Immature natural killer cell (primary cell): ENCODE measurements at regions not wholly inside any gene's neighbourhood (a gene's known extent, or its start where the extent isn't known, plus 50 kb on each side); places are given as distances from the start of the nearest gene placed in this dataset.

ENCODE experiments used
- DNase-seq, 3 donors: peaks; one replicate each; pipeline ENCODE4 v3.0.0; 2022; ENCODE audit warnings: mixed read lengths in 1 of 3
- H3K27ac Mint-ChIP-seq, 6 donors: one replicate each; pipeline ENCODE4 v1.8.0; 2020; ENCODE audit warnings: mixed read lengths in 6 of 6, mild to moderate bottlenecking in 5 of 6, inconsistent platforms in 4 of 6, moderate library complexity in 3 of 6
- H3K27me3 Mint-ChIP-seq, 3 donors: one replicate each; pipeline ENCODE4 v1.8.0; 2020 to 2021; ENCODE audit warnings: low read depth in 3 of 3, mild to moderate bottlenecking in 3 of 3, mixed read lengths in 3 of 3, moderate library complexity in 3 of 3, inconsistent platforms in 1 of 3
- H3K36me3 Mint-ChIP-seq, 3 donors: one replicate each; pipeline ENCODE4 v1.8.0; 2020; ENCODE audit warnings: mixed read lengths in 3 of 3, inconsistent platforms in 2 of 3, mild to moderate bottlenecking in 2 of 3
- H3K4me1 Mint-ChIP-seq, 2 donors: one replicate each; pipeline ENCODE4 v1.8.0; 2020; ENCODE audit warnings: inconsistent platforms in 2 of 2, mild to moderate bottlenecking in 2 of 2, mixed read lengths in 2 of 2, moderate library complexity in 1 of 2
- H3K4me3 Mint-ChIP-seq, 5 donors: one replicate each; pipeline ENCODE4 v1.8.0; 2020; ENCODE audit warnings: mild to moderate bottlenecking in 5 of 5, mixed read lengths in 5 of 5, inconsistent platforms in 3 of 5, moderate library complexity in 3 of 5
- H3K9me3 Mint-ChIP-seq, 6 donors: one replicate each; pipeline ENCODE4 v1.8.0; 2020; ENCODE audit warnings: mild to moderate bottlenecking in 6 of 6, mixed read lengths in 6 of 6, inconsistent platforms in 4 of 6, moderate library complexity in 3 of 6

DNA sequence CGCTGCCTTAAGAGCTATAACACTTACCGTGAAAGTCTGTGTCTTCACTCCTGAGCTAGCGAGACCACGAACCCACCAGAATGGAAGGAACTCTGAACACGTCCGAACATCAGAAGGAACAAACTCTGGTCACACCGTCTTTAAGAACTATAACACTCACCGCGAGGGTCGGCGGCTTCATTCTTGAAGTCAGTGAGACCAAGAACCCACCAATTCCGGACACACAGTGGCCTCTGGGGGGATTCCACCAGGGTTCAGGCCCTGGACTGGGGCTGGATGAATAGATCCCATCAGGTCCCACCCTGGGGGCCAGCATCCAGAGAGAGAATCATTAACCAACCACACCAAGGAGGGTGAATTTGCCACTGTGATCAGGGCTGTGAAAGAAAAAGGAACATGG, 55.8 kb upstream of the ATP12A start:
- no peak for DNase-seq
- H3K36me3 Mint-ChIP-seq, result no peaks in the 10 kb centered on the region
- no peaks in the 10 kb centered on the region for H3K9me3 Mint-ChIP-seq
- peak overlapping the region; percentile 75 to 100 (median 98) for H3K27ac Mint-ChIP-seq
- H3K27me3 Mint-ChIP-seq, result peaks cover 2 to 8% (median 7%) of the 10 kb centered on the region in 3 donors
- H3K4me1 Mint-ChIP-seq, result peaks cover 66 to 71% of the 10 kb centered on the region in 2 donors
- peak overlapping the region in 1 of 5 donors; percentile 45 for H3K4me3 Mint-ChIP-seq

DNA sequence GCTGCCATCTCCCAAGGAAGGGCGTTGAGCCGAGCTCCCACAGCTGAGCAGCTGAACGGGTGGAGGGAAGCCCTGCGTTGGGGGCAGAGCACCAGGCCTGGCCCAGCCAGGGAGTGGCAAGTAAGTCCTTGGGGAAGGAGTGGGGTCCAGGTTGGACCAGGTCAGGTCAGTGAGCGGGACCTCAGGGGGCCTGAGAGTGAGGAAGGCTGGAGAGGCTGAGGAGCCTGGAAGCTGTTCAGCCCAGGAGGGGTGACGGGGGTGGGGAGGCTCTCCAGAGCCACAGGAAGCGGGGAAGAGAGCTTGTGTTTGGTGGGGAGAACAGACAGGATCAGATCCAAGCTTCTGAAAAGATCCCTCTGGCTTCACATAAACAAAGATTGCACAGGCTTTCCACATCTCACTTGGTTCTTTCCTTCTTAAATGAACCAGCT, 55.4 kb upstream of the ATP12A start:
- Mint-ChIP-seq H3K27me3 (peaks cover 2 to 6% (median 3%) of the 10 kb centered on the region in 3 donors), H3K4me3 (peak overlapping the region in 2 of 5 donors; percentile 39 to 69), H3K36me3 (no peaks in the 10 kb centered on the region), H3K9me3 (no peaks in the 10 kb centered on the region), H3K4me1 (peaks cover 62 to 71% of the 10 kb centered on the region in 2 donors), H3K27ac (peak overlapping the region; percentile 95 to 100 (median 98))
- DNase-seq, result no peak

DNA sequence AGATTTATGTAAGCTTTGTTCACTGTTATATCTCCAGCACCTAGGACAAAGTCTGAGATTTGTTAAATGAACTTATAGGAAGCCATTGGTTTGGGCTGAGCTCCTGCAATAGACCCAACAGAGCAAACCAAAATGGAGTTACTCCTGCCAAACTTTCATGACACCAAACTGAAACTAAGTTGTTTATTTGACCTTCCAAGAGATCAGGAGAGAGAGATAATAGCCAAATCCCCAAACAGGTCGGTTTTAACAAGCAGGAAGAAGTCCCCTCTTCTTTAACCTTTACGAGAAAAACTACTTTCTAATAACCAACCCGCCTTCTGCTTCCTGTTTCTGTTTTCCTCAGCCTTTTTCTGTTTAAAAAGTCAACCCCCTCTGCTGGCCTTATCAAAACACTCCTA, 54.9 kb upstream of the ATP12A start:
- H3K27me3 Mint-ChIP-seq, result peaks cover 2 to 6% (median 2%) of the 10 kb centered on the region in 3 donors
- H3K27ac Mint-ChIP-seq, result peak overlapping the region; percentile 95 to 100 (median 98)
- H3K9me3 Mint-ChIP-seq, result no peaks in the 10 kb centered on the region
- H3K4me3 Mint-ChIP-seq, result peak overlapping the region; percentile 61 to 81 (median 75)
- peaks cover 62 to 71% of the 10 kb centered on the region in 2 donors for H3K4me1 Mint-ChIP-seq
- H3K36me3 Mint-ChIP-seq, result peaks cover 0 to 3% (median 0%) of the 10 kb centered on the region in 3 donors
- DNase-seq, result peak in 2 of 3 donors; percentile 36 to 38

DNA sequence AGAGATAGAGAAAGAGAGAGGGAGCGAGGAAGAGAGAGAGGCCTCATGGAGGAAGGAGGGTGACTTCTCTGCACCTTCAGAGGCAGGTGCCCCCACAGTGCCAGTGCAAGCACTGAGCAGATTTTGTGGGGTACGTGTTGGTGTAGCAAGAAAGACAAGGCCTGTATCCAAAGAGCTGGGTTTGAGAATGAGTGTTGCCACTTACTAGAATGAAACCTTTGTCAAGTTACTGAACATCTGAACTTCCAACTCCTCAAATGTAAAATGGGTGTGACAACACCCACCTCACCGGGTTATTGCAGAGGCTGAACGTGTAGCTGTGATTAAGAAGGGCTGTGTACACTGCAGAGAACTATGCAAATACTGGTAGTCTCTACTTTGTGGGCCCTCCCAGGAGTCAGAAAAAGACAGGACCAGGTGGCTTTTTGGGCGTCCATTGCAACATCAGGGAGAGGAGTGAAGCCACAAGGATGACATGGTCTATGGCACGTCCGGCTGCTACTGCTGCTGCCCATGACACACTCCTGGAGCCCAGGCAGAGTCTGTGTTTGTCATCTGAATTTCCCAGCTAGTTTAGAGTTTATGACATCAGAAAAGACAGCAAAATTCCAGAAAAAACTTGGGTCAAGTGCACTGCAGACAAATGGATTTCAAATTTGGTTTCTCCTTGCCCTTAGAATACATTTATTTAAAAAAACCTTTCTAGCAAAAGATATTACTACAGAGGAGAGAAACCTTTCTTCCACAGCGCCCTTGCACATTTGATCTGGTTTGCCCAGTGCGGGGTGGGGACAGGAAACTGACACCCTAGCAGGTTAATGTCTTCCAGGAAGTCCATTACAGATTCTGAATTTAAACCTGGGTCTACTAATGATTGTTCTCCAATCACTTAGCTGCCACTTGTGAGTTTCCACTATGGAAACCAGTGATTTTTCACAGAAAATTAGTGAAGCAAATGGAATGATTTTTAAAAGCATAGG, 54.0 kb upstream of the ATP12A start:
- no peaks in the 10 kb centered on the region for H3K9me3 Mint-ChIP-seq
- peaks cover 2 to 8% (median 2%) of the 10 kb centered on the region in 3 donors for H3K27me3 Mint-ChIP-seq
- peak overlapping the region; percentile 95 to 100 (median 98) for H3K27ac Mint-ChIP-seq
- DNase-seq, result peak; percentile 60 to 65 (median 61)
- peak overlapping the region; percentile 61 to 81 (median 75) for H3K4me3 Mint-ChIP-seq
- H3K36me3 Mint-ChIP-seq, result peaks cover 0 to 4% (median 3%) of the 10 kb centered on the region in 3 donors
- peaks cover 67 to 74% of the 10 kb centered on the region in 2 donors for H3K4me1 Mint-ChIP-seq

DNA sequence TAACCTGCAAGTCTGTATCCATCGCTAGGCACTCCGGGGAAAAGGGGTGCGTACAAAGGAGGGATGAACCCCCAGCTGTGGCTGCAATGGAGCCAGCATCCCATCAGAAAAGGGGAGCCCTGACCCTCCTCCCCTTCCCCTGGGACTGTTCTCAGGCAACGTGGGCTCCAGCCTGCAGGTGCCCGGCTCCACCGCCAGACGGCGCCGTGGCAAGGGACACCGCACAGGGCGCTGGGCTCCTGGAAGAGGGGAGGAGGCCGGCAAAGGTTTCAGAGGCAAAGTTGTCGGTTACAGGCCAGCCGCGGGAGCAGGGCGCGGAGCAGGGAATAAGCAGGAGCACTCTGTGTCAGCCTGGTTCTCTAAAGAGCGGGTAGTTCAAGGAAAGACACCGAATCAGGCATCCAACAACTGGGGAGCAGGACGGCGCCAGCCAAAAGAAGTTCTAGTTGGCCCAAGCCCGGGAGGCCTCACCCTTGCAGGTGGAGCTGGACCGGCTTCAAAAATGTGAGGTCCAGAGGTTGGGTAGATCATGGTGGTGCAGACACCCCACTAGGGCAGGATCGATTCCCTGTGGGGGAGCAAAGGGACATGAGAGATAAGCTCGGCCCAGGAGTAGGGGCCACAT, 53.0 kb upstream of the ATP12A start:
- H3K27me3 Mint-ChIP-seq, result peaks cover 2 to 7% (median 3%) of the 10 kb centered on the region in 3 donors
- H3K27ac Mint-ChIP-seq, result peak overlapping the region in 5 of 6 donors; percentile 96 to 100 (median 98)
- H3K36me3 Mint-ChIP-seq, result peaks cover 0 to 4% (median 3%) of the 10 kb centered on the region in 3 donors
- H3K4me3 Mint-ChIP-seq, result peak overlapping the region in 1 of 5 donors; percentile 81
- peaks cover 66 to 78% of the 10 kb centered on the region in 2 donors for H3K4me1 Mint-ChIP-seq
- no peaks in the 10 kb centered on the region for H3K9me3 Mint-ChIP-seq
- DNase-seq, result no peak

DNA sequence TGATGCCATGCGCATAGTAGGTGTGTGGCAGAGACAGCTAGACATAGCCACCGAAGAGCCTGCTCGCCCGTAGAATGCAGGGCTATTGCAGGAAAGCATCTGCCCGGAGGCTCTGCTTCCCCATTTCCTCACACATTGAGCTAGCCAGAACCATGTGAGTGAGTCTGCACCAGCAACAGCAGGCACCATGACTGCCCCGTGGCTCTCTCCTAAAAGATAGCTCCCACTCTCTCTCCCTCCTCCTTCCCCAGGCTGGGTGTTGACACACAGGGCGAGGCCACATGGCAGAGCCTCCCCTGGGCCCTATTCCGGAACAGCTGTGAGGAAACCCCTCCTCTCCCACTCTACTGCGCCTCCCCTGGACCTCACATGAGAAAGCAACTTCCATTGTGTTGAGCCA, 52.3 kb upstream of the ATP12A start:
- DNase-seq, result no peak
- H3K27ac Mint-ChIP-seq, result peak overlapping the region; percentile 71 to 92 (median 82)
- peak overlapping the region in 2 of 5 donors; percentile 5 to 18 for H3K4me3 Mint-ChIP-seq
- peaks cover 0 to 4% (median 3%) of the 10 kb centered on the region in 3 donors for H3K36me3 Mint-ChIP-seq
- peaks cover 2 to 7% (median 3%) of the 10 kb centered on the region in 3 donors for H3K27me3 Mint-ChIP-seq
- H3K9me3 Mint-ChIP-seq, result no peaks in the 10 kb centered on the region
- H3K4me1 Mint-ChIP-seq, result peaks cover 60 to 73% of the 10 kb centered on the region in 2 donors

DNA sequence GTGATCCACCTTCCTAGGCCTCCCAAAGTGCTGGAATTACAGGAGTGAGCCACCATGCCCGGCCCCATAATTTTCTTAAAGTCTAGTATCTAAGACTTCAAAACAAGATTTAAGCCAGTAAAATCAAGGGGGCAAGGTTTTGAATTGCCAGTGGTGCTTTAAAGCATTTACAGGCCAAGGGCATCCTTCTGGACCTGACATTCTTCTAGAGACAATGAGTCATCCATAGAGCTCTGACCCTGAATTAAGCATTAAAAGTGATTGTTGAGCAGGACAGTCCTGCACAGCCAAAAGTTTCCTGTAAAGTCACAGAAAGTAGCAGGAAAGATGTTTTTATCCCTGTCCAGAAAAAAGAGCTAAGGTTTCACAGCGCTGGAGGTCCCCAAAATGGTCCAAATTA, 50.9 kb upstream of the ATP12A start:
- peaks cover 2 to 7% (median 3%) of the 10 kb centered on the region in 3 donors for H3K27me3 Mint-ChIP-seq
- H3K4me3 Mint-ChIP-seq, result no peak overlapping the region
- DNase-seq, result no peak
- H3K36me3 Mint-ChIP-seq, result peaks cover 0 to 8% (median 3%) of the 10 kb centered on the region in 3 donors
- peaks cover 54 to 66% of the 10 kb centered on the region in 2 donors for H3K4me1 Mint-ChIP-seq
- no peaks in the 10 kb centered on the region for H3K9me3 Mint-ChIP-seq
- H3K27ac Mint-ChIP-seq, result peak overlapping the region in 2 of 6 donors; percentile 50 to 88

DNA sequence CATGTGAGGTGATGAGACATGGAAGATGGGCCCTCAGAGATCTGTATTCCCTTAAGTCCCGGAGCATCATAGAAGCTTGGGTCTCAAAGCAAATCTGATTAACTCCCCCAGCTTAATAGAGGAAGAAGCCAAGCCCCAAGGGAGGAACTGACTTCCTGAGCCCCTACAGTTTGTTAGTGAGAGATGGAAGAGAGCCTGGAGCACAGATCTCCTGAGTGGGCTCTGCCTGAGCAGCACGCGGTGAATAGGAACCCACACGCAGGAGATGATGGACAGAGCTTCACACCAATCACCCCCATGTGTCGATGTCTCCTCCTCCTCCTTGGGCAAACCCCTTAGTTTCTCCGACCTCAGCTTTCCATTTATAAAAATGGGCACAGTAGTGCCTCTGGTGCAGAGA, 50.1 kb upstream of the ATP12A start:
- peaks cover 2 to 7% (median 3%) of the 10 kb centered on the region in 3 donors for H3K27me3 Mint-ChIP-seq
- H3K4me3 Mint-ChIP-seq, result no peak overlapping the region
- H3K27ac Mint-ChIP-seq, result peak overlapping the region in 2 of 6 donors; percentile 55 to 88
- peaks cover 0 to 8% (median 3%) of the 10 kb centered on the region in 3 donors for H3K36me3 Mint-ChIP-seq
- no peaks in the 10 kb centered on the region for H3K9me3 Mint-ChIP-seq
- DNase-seq, result no peak
- peaks cover 47 to 58% of the 10 kb centered on the region in 2 donors for H3K4me1 Mint-ChIP-seq
